Limb (tissue), 2 donors: ENCODE measurements at regions not wholly inside any gene's neighbourhood (a gene's known extent, or its start where the extent isn't known, plus 50 kb on each side); places are given as distances from the start of the nearest gene placed in this dataset.
"Not testable (repeated sequence)": the region's sequence is repeated elsewhere in the genome, so short reads cannot be mapped to it uniquely, and the experiment has no call there.

Source experiments
- DNase-seq, 2 donors: peaks; one replicate each; pipeline ENCODE4 v3.0.0-alpha.2; 2016; ENCODE audit errors: extremely low spot score in 2 of 2

DNA sequence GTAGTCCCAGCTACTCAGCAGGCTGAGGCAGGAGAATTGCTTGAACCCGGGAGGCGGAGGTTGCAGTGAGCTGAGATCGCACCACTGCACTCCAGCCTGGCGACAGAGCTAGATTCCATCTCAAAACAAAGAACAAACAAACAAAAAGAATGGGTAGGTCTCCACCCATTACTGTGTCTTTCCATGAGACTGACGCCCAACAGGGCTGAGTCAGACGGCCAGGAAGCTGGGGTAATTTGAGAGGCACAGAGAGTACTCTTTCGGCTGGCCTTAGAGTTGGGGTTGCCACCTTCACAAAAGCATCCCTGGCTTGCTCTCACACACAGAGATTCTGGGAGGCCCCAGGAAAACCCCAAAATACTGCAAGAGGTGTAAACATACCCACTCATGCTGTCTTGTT, 72.0 kb upstream of the DHRSX start:
- DNase-seq, result no peak

GRCh38 chrX:2568125-2568524, 67.3 kb upstream of the DHRSX start:
- DNase-seq, result no peak

- no peak for DNase-seq
Measured at GRCh38 chrX:2566055-2566454, 65.3 kb upstream of the DHRSX start.

- no peak for DNase-seq
Measured at GRCh38 chrX:2561456-2561855, 60.7 kb upstream of the DHRSX start.

- no peak for DNase-seq
Measured at GRCh38 chrX:2559124-2559523, 58.3 kb upstream of the DHRSX start.

DNA sequence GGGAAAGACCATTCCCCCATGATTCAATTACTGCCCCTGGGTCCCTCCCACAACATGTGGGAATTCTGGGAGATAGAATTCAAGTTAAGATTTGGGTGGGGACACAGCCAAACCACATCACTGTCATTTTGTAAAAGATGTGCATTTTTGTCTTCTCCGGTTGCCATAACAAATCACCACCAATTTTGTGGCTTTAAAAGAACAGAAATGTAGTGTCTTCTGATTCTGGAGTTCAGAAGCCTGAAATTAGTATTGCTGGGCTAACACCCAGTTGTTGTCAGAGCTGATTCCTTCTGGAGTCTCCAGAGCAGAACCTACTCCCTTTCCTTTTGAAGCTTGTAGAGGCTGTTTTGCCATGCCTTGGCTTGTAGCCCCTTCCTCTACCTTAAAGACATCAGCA, 54.1 kb upstream of the DHRSX start:
- no peak for DNase-seq

- DNase-seq, result not testable (repeated sequence)
Measured at GRCh38 chrX:2554066-2554465, 53.3 kb upstream of the DHRSX start.

DNA sequence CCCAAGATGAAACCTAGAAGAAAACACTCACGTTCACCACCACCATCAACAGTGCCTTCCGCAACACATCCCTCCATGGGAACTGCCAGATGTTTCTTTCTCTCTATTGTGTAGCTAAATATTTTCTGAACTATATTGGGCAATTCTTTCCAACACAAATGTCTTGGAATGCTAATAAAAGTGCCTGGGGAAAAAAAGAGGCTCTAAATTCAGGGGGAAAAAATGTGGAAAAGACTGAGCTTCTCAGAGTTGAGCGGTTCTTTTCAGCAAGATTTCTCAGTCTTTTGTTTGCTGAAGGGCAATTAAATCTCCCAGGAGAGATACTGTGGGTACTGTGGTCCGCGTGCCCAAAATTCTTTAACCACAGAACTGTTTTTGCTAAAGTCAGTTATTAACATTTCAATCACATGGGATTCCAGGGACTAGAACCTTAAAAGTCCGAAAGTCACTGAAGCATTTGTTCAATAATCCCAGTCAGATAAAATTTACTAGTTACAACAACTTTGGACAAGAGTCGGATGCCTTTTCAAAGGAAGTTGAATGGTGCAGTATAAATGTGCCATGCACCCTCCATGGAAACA, 51.9 kb upstream of the DHRSX start:
- DNase-seq, result peak in 1 of 2 donors; percentile 62

DNA sequence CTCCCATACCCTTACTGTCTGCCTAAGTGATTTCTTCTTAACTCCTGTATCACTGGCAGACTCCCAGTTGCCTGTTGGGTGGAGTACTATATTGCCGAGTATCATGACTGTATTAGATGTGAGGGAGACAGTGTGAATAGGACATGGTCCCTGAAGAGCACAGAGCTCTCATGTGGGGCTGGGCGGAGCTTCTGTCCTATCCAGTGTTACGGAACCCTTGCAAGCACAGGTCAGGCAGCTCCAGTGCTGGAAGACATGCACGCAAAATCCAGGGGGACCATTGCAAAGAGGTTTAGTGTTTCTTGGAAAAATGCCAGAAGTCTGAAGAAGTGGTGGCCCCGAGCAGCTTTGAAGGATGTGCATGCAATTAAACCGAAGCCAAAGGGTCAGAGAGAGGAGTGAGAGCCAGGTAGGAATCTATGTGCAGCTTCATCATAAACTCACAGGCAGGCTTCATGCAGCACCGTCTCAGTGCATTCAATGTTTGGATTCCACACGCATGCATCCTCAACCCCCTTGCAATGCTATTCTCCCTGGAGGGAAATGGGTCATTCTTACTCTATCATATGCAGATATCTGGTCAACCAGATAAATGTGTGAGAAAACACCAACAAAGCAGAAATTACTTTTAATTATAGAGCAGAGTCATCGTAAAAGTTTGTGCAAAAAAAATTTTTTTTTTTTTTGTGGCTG, 49.7 kb upstream of the DHRSX start:
- no peak for DNase-seq
